ACHN (cell line): ENCODE measurements at regions not wholly inside any gene's neighbourhood (a gene's known extent, or its start where the extent isn't known, plus 50 kb on each side); places are given as distances from the start of the nearest gene placed in this dataset.
"Not testable (repeated sequence)": the region's sequence is repeated elsewhere in the genome, so short reads cannot be mapped to it uniquely, and the experiment has no call there.

ENCODE experiments used
- DNase-seq: peaks from one replicate; pipeline ENCODE4 v3.0.0-alpha.2; 2015
- in situ Hi-C: cut with HindIII; loops from 2 replicates; pipeline ENCODE4 v1.10.0; 2017; ENCODE audit warnings: low sequenced_read_pairs, low pct_ligation_motif_present, low pct_unique_long_range_greater_than_20kb

GRCh38 chr14:103228076-103228806, 105.0 kb downstream of the TNFAIP2 start:
- no peak for DNase-seq

GRCh38 chr14:103228866-103229265, 105.2 kb upstream of the EIF5 start:
- in situ Hi-C loops, result no loop called here
- DNase-seq, result no peak

More at GRCh38 chr14:103228076-103228806, 105.0 kb downstream of the TNFAIP2 start:
- in situ Hi-C loops, result no loop called here

- in situ Hi-C loops, result no loop called here
- DNase-seq, result no peak
Measured at GRCh38 chr14:103230021-103230420, 104.0 kb upstream of the EIF5 start.

- DNase-seq, result no peak
- in situ Hi-C loops, result no loop called here
Measured at GRCh38 chr14:103230658-103231334, 103.2 kb upstream of the EIF5 start.

GRCh38 chr14:103231376-103232019, 102.5 kb upstream of the EIF5 start:
- no peak for DNase-seq
- in situ Hi-C loops, result no loop called here

GRCh38 chr14:103232031-103232808, 101.8 kb upstream of the EIF5 start:
- DNase-seq, result no peak
- in situ Hi-C loops, result no loop called here

GRCh38 chr14:103232831-103233319, 101.2 kb upstream of the EIF5 start:
- no peak for DNase-seq
- in situ Hi-C loops, result no loop called here

GRCh38 chr14:103233328-103233727, 100.7 kb upstream of the EIF5 start:
- in situ Hi-C loops, result no loop called here

GRCh38 chr14:103234826-103235225, 99.2 kb upstream of the EIF5 start:
- DNase-seq, in situ Hi-C loops: not testable (repeated sequence)

More at GRCh38 chr14:103233328-103233727, 100.7 kb upstream of the EIF5 start:
- DNase-seq, result no peak

- DNase-seq, in situ Hi-C loops: not testable (repeated sequence)
Measured at GRCh38 chr14:103235506-103235905, 98.5 kb upstream of the EIF5 start.

GRCh38 chr14:103239751-103240150, 94.3 kb upstream of the EIF5 start:
- no peak for DNase-seq
- in situ Hi-C loops, result no loop called here

- in situ Hi-C loops, result no loop called here
- no peak for DNase-seq
Measured at GRCh38 chr14:103241531-103241930, 92.5 kb upstream of the EIF5 start.

GRCh38 chr14:103243764-103244737, 90.0 kb upstream of the EIF5 start:
- in situ Hi-C loops, result no loop called here
- peak; percentile 16 for DNase-seq

GRCh38 chr14:103245624-103246031, 88.4 kb upstream of the EIF5 start:
- in situ Hi-C loops, result not testable (repeated sequence)
- peak; percentile 21 for DNase-seq

- no peak for DNase-seq
- in situ Hi-C loops, result no loop called here
Measured at GRCh38 chr14:103246070-103246469, 88.0 kb upstream of the EIF5 start.

GRCh38 chr14:103247169-103247606, 86.8 kb upstream of the EIF5 start:
- in situ Hi-C loops, result no loop called here
- no peak for DNase-seq

- in situ Hi-C loops, result no loop called here
- DNase-seq, result no peak
Measured at GRCh38 chr14:103250181-103250580, 83.9 kb upstream of the EIF5 start.

- in situ Hi-C loops, result no loop called here
- DNase-seq, result no peak
Measured at GRCh38 chr14:103250874-103251273, 83.2 kb upstream of the EIF5 start.
